HepG2 (cell line): ENCODE measurements at regions not wholly inside any gene's neighbourhood (a gene's known extent, or its start where the extent isn't known, plus 50 kb on each side); places are given as distances from the start of the nearest gene placed in this dataset.

ENCODE experiments used
- ATAC-seq: fragments of 200-7000 bp; cut with Tn5 transposase; 3 replicates; pipeline ENCODE4 v1.9.1; 2020; ENCODE audit warnings: mild to moderate bottlenecking, moderate library complexity
- BruUV-seq: library from RNA; stranded (reverse); fragments of 400-500 nt; replicated peaks from 2 replicates; lab custom pipeline; 2021; lab: Mats Ljungman, UMichigan
- CTCF ChIA-PET: fragments of 300-600 bp; formaldehyde crosslinking; extraction: SDS; loops from one replicate; lab custom pipeline; 2021; ENCODE audit warnings: low total read pairs, inconsistent platforms, low intra/inter-chr PET ratio; lab: Yijun Ruan, JAX
- POLR2A ChIA-PET: fragments of 350-600 bp; sonication (Branson Sonifier 250); formaldehyde crosslinking; loops from one replicate; lab custom pipeline; 2020; ENCODE audit warnings: antibody characterized with exemption, inconsistent platforms; lab: Yijun Ruan, JAX
- DNase-seq: peaks from one replicate; pipeline ENCODE4 v3.0.0-alpha.2; 2015; ENCODE audit warnings: low spot score
- FAIRE-seq: peaks from 3 replicates; lab custom pipeline; 2011; peaks lifted over from hg19 to GRCh38; lab: Jason Lieb, UNC
- H2AFZ ChIP-seq: one replicate; pipeline ENCODE4 v1.6.1; 2011; ENCODE audit warnings: low read length, inconsistent platforms
- H3K27ac ChIP-seq: fragments of 300-600 bp; 3 replicates; pipeline ENCODE4 v1.8.0; 2011; ENCODE audit warnings: mixed run types, mild to moderate bottlenecking, mixed read lengths, low read length, inconsistent platforms; ENCODE audit not compliant: insufficient read depth; ENCODE audit errors: extremely low read length
- H3K27me3 ChIP-seq, 2 experiments: fragments of 200-600 bp in 1 of 2; 2 replicates in 1 of 2; 3 replicates in 1 of 2; pipeline versions ENCODE4 v1.6.0 to v1.8.0; 2011; ENCODE audit warnings: low read length in 2 of 2, mild to moderate bottlenecking in 2 of 2, moderate library complexity in 2 of 2, inconsistent platforms in 1 of 2; ENCODE audit not compliant: insufficient read depth in 2 of 2, control insufficient read depth in 1 of 2
- H3K36me3 ChIP-seq, 2 experiments: fragments of 200-600 bp in 1 of 2; replicated peaks in 1 of 2; 2 replicates in 1 of 2; 3 replicates in 1 of 2; pipeline versions ENCODE4 v1.5.1 to v1.8.0; 2011; ENCODE audit warnings: low read length in 2 of 2, inconsistent platforms in 1 of 2; ENCODE audit not compliant: insufficient read depth in 2 of 2, control insufficient read depth in 1 of 2
- H3K4me1 ChIP-seq: 2 replicates; pipeline ENCODE4 v1.5.1; 2012; ENCODE audit warnings: low read length, inconsistent platforms; ENCODE audit not compliant: insufficient read depth
- H3K4me2 ChIP-seq: 2 replicates; pipeline ENCODE4 v1.6.0; 2011; ENCODE audit warnings: low read depth, low read length, inconsistent platforms
- H3K4me3 ChIP-seq, 3 experiments: fragments of 200-600 bp in 1 of 3; sonication (generic), shearing (Covaris generic) in 1 of 3; replicated peaks in 1 of 3; 2 replicates each; pipeline ENCODE4 v1.5.1; 2011 to 2016; ENCODE audit warnings: low read length in 3 of 3, inconsistent platforms in 2 of 3, low read depth in 2 of 3, mild to moderate bottlenecking in 2 of 3, control low read depth in 1 of 3, mixed read lengths in 1 of 3; ENCODE audit not compliant: insufficient read depth in 1 of 3
- H3K79me2 ChIP-seq: one replicate; pipeline ENCODE4 v1.6.1; 2011; ENCODE audit warnings: low read length, inconsistent platforms; ENCODE audit not compliant: insufficient read depth
- H3K9ac ChIP-seq: 2 replicates; pipeline ENCODE4 v1.6.0; 2011; ENCODE audit warnings: mild to moderate bottlenecking, low read depth, low read length, inconsistent platforms; ENCODE audit not compliant: insufficient read depth
- H3K9me3 ChIP-seq: 2 replicates; pipeline ENCODE4 v1.5.1; 2012; ENCODE audit warnings: mild to moderate bottlenecking, low read length
- H4K20me1 ChIP-seq: 2 replicates; pipeline ENCODE4 v1.6.0; 2011; ENCODE audit warnings: inconsistent platforms, mild to moderate bottlenecking, low read length, moderate library complexity; ENCODE audit not compliant: insufficient read depth
- ATM ChIP-seq: fragments of 450-650 bp; IDR thresholded peaks from 2 replicates; pipeline ENCODE4 v1.7.1; 2017; ENCODE audit warnings: mild to moderate bottlenecking, borderline replicate concordance
- ELF4 ChIP-seq: sonication (generic); formaldehyde crosslinking; IDR thresholded peaks from 2 replicates; pipeline ENCODE4 v1.5.0; 2020; ENCODE audit warnings: missing genetic modification reagents, mild to moderate bottlenecking, moderate library complexity, borderline replicate concordance
- NR2F6 ChIP-seq, 2 experiments: IDR thresholded peaks; 2 replicates each; pipeline ENCODE4 v1.6.1; 2016; ENCODE audit warnings: antibody characterized with exemption in 1 of 2, mild to moderate bottlenecking in 1 of 2
- SUZ12 ChIP-seq: fragments of 150-350 bp; IDR thresholded peaks from 2 replicates; pipeline ENCODE4 v1.6.1; 2014; ENCODE audit warnings: low read depth, low read length
- TP53 ChIP-seq: sonication (generic); formaldehyde crosslinking; conservative IDR thresholded peaks from 2 replicates; pipeline ENCODE4 v1.4.0; 2020; ENCODE audit warnings: missing genetic modification reagents
- TRIM22 ChIP-seq: fragments of 450-650 bp; IDR thresholded peaks from 2 replicates; pipeline ENCODE4 v1.6.1; 2017
- ZFP91 ChIP-seq: sonication (generic); formaldehyde crosslinking; IDR thresholded peaks from 2 replicates; pipeline ENCODE4 v1.9.0; 2022; ENCODE audit warnings: missing genetic modification reagents, mild to moderate bottlenecking, borderline replicate concordance
- ZNF282 ChIP-seq: fragments of 450-650 bp; IDR thresholded peaks from 2 replicates; pipeline ENCODE4 v1.6.1; 2018; ENCODE audit not compliant: partially characterized antibody
- ZNF691 ChIP-seq: sonication (generic); formaldehyde crosslinking; IDR thresholded peaks from 2 replicates; pipeline ENCODE4 v1.4.0; 2020; ENCODE audit warnings: missing genetic modification reagents, low read depth, mild to moderate bottlenecking, borderline replicate concordance
- ZUFSP ChIP-seq: sonication (generic); formaldehyde crosslinking; IDR thresholded peaks from 2 replicates; pipeline ENCODE4 v1.9.0; 2021; ENCODE audit warnings: missing genetic modification reagents, mild to moderate bottlenecking, borderline replicate concordance
- WGBS: methylation state at CpG from one replicate; pipeline ENCODE4 v1.1.6; 2017; ENCODE audit warnings: low lambda C conversion rate; 5-methylcytosine and 5-hydroxymethylcytosine counted together
- in situ Hi-C: cut with HindIII; loops from 2 replicates; pipeline ENCODE4 v1.10.0; 2017; ENCODE audit warnings: low pct_unique_long_range_greater_than_20kb; ENCODE audit not compliant: extremely low pct_ligation_motif_present
- intact Hi-C: fragments of 100-400 bp; cut with micrococcal nuclease; formaldehyde crosslinking; loops from one replicate; pipeline ENCODE4 v1.10.0; 2022; ENCODE audit not compliant: unreplicated experiment

GRCh38 chr3:72289692-72290071 lies 504.7 kb upstream of the PROK2 start (continued):
- no peak for TF ChIP-seq ZUFSP (CRISPR knock-in tag)
- no peak for TF ChIP-seq TRIM22
- no peak for TF ChIP-seq ELF4 (CRISPR knock-in tag)

- FAIRE-seq, result no peak
- H3K27ac ChIP-seq, result no peak overlapping the region
- no peaks in the 10 kb centered on the region for H3K4me1 ChIP-seq
- ATAC-seq, result no peak
- TF ChIP-seq ZNF282 (no peak), ZNF691 (CRISPR knock-in tag) (no peak), SUZ12 (no peak), ZFP91 (no peak), NR2F6 (IDR thresholded peaks at IDR 0.05) (no peak), NR2F6 (CRISPR knock-in tag; IDR thresholded peaks at IDR 0.05) (no peak), TP53 (CRISPR knock-in tag) (no peak), ATM (no peak)
- ChIA-PET CTCF (no interaction called here), POLR2A (no interaction called here)
- no peak overlapping the region for H3K4me2 ChIP-seq
- no peak overlapping the region for H2AFZ ChIP-seq
- H3K9me3 ChIP-seq, result no peaks in the 10 kb centered on the region
- BruUV-seq, result no TSS peak
- peaks cover 1 to 35% of the 10 kb centered on the region in 2 experiments; a peak in 4 of 5 replicates for H3K27me3 ChIP-seq
- intact Hi-C loops, result no loop called here
- H3K4me3 ChIP-seq, result no peak overlapping the region
- no peak overlapping the region for H3K9ac ChIP-seq
- no peaks in the 10 kb centered on the region for H3K79me2 ChIP-seq
- H4K20me1 ChIP-seq, result no peaks in the 10 kb centered on the region
- no peaks in the 10 kb centered on the region for H3K36me3 ChIP-seq
- 52% methylated on average over 10 of the region's 25 CpGs for WGBS
- in situ Hi-C loops, result no loop called here
- DNase-seq, result no peak
These were observed 504.2 kb upstream of the PROK2 start for GRCh38 chr3:72288955-72289691.
